Parathyroid adenoma (tissue), 2 donors: ENCODE measurements at regions not wholly inside any gene's neighbourhood (a gene's known extent, or its start where the extent isn't known, plus 50 kb on each side); places are given as distances from the start of the nearest gene placed in this dataset.

Experiments used
- H2AFZ ChIP-seq: fragments of 300-600 bp; sonication (generic); one replicate; pipeline ENCODE4 v1.7.0; 2017; ENCODE audit warnings: antibody characterized with exemption, mild to moderate bottlenecking
- H3K27ac ChIP-seq: fragments of 300-600 bp; sonication (generic); one replicate; pipeline ENCODE4 v1.7.0; 2017
- H3K27me3 ChIP-seq: fragments of 300-600 bp; sonication (generic); one replicate; pipeline ENCODE4 v1.7.0; 2017; ENCODE audit warnings: low read length; ENCODE audit not compliant: control insufficient read depth, insufficient read depth
- H3K36me3 ChIP-seq: fragments of 300-600 bp; sonication (generic); one replicate; pipeline ENCODE4 v1.7.0; 2017; ENCODE audit warnings: low read length; ENCODE audit not compliant: control insufficient read depth, insufficient read depth
- H3K4me1 ChIP-seq: fragments of 300-600 bp; sonication (generic); one replicate; pipeline ENCODE4 v1.7.0; 2017; ENCODE audit warnings: control low read depth
- H3K4me2 ChIP-seq: fragments of 300-600 bp; sonication (generic); one replicate; pipeline ENCODE4 v1.7.0; 2017; ENCODE audit warnings: low read length
- H3K4me3 ChIP-seq: fragments of 300-600 bp; sonication (generic); one replicate; pipeline ENCODE4 v1.7.0; 2017; ENCODE audit warnings: low read depth, low read length
- H3K79me2 ChIP-seq: fragments of 300-600 bp; sonication (generic); one replicate; pipeline ENCODE4 v1.7.0; 2017; ENCODE audit warnings: control low read depth
- H3K9ac ChIP-seq: fragments of 300-600 bp; sonication (generic); one replicate; pipeline ENCODE4 v1.7.0; 2017; ENCODE audit warnings: mild to moderate bottlenecking
- H3K9me3 ChIP-seq: fragments of 300-600 bp; sonication (generic); one replicate; pipeline ENCODE4 v1.7.0; 2017; ENCODE audit warnings: low read length; ENCODE audit not compliant: control insufficient read depth
- TF ChIP-seq, protein P1 (sequence below): fragments of 300-600 bp; sonication (generic); IDR thresholded peaks from one replicate; pipeline ENCODE4 v1.7.0; 2017; ENCODE audit warnings: antibody characterized with exemption, mild to moderate bottlenecking
- donor health status: primary hyperparathyroidism.

GRCh38 chr2:47310801-47311560 lies 58.1 kb upstream of the EPCAM start:
- Histone ChIP-seq H3K9ac (no peak overlapping the region), H3K79me2 (no peaks in the 10 kb centered on the region), H3K9me3 (no peaks in the 10 kb centered on the region), H3K27me3 (no peaks in the 10 kb centered on the region), H2AFZ (no peak overlapping the region), H3K36me3 (no peaks in the 10 kb centered on the region), H3K27ac (no peak overlapping the region), H3K4me3 (no peak overlapping the region), H3K4me2 (no peak overlapping the region), H3K4me1 (peaks cover 5% of the 10 kb centered on the region)
- TF ChIP-seq, protein P1, sequence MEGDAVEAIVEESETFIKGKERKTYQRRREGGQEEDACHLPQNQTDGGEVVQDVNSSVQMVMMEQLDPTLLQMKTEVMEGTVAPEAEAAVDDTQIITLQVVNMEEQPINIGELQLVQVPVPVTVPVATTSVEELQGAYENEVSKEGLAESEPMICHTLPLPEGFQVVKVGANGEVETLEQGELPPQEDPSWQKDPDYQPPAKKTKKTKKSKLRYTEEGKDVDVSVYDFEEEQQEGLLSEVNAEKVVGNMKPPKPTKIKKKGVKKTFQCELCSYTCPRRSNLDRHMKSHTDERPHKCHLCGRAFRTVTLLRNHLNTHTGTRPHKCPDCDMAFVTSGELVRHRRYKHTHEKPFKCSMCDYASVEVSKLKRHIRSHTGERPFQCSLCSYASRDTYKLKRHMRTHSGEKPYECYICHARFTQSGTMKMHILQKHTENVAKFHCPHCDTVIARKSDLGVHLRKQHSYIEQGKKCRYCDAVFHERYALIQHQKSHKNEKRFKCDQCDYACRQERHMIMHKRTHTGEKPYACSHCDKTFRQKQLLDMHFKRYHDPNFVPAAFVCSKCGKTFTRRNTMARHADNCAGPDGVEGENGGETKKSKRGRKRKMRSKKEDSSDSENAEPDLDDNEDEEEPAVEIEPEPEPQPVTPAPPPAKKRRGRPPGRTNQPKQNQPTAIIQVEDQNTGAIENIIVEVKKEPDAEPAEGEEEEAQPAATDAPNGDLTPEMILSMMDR: no peak

GRCh38 chr2:47309952-47310800 lies 58.9 kb upstream of the EPCAM start:
- Histone ChIP-seq H3K27ac (no peak overlapping the region), H3K36me3 (no peaks in the 10 kb centered on the region), H3K4me1 (peaks cover 5% of the 10 kb centered on the region), H3K4me3 (no peak overlapping the region), H3K4me2 (no peak overlapping the region), H3K79me2 (no peaks in the 10 kb centered on the region), H3K9ac (no peak overlapping the region), H2AFZ (no peak overlapping the region), H3K9me3 (no peaks in the 10 kb centered on the region), H3K27me3 (no peaks in the 10 kb centered on the region)
- TF ChIP-seq, protein P1: no peak

- H3K4me3 ChIP-seq: no peak overlapping the region
- no peak overlapping the region for H3K9ac ChIP-seq
- no peak overlapping the region for H2AFZ ChIP-seq
- H3K27me3 ChIP-seq: no peaks in the 10 kb centered on the region
- no peaks in the 10 kb centered on the region for H3K36me3 ChIP-seq
- TF ChIP-seq, protein P1: no peak
- peaks cover 5% of the 10 kb centered on the region for H3K4me1 ChIP-seq
- H3K9me3 ChIP-seq: no peaks in the 10 kb centered on the region
- no peaks in the 10 kb centered on the region for H3K79me2 ChIP-seq
- H3K4me2 ChIP-seq: no peak overlapping the region
- no peak overlapping the region for H3K27ac ChIP-seq
Observed at GRCh38 chr2:47309472-47309951, 59.6 kb upstream of the EPCAM start.

- Histone ChIP-seq H3K4me1 (peaks cover 5% of the 10 kb centered on the region), H3K79me2 (no peaks in the 10 kb centered on the region)
Observed at GRCh38 chr2:47307066-47307465, 62.0 kb upstream of the EPCAM start.

More at GRCh38 chr2:47307066-47307465, 62.0 kb upstream of the EPCAM start:
- H3K4me3 ChIP-seq: no peak overlapping the region
- H2AFZ ChIP-seq: no peak overlapping the region
- H3K9me3 ChIP-seq: no peaks in the 10 kb centered on the region
- H3K27me3 ChIP-seq: no peaks in the 10 kb centered on the region
- H3K36me3 ChIP-seq: no peaks in the 10 kb centered on the region
- TF ChIP-seq, protein P1: no peak
- no peak overlapping the region for H3K9ac ChIP-seq
- H3K4me2 ChIP-seq: no peak overlapping the region
- H3K27ac ChIP-seq: no peak overlapping the region
